GM21786 (cell line): ENCODE measurements at regions not wholly inside any gene's neighbourhood (a gene's known extent, or its start where the extent isn't known, plus 50 kb on each side); places are given as distances from the start of the nearest gene placed in this dataset.
"Not testable (repeated sequence)": the region's sequence is repeated elsewhere in the genome, so short reads cannot be mapped to it uniquely, and the experiment has no call there.

Source experiments
- ATAC-seq: cut with Tn5 transposase; IDR thresholded peaks from one replicate; pipeline ENCODE4 v1.9.1; 2021; ENCODE audit not compliant: unreplicated experiment

GRCh38 chr11:95652002-95652472 is 137.5 kb downstream of the FAM76B start:
- ATAC-seq: no peak

GRCh38 chr11:95650276-95650675 is 139.3 kb downstream of the FAM76B start:
- ATAC-seq: no peak

DNA sequence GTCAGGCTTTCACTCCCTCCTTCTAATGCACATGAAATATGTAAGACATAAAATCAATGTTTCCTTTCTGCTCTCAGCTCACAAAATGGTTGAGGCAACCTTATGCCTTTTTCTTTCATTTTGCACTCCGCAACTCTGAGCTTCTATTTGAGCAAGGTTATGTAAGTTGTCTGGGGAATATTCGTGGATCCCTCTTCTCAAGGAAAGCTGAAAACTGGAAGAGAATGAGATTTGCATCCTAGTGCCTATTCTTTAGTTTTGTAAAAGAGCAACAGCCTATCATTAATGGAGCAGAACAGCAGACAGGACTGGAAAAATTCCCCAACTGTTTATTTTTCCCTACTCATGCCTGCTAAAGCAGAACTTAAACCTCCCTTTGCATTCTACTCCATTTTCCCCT is 141.7 kb downstream of the FAM76B start:
- ATAC-seq: no peak

- ATAC-seq: no peak
These were observed 142.2 kb downstream of the FAM76B start for GRCh38 chr11:95647355-95647754.

DNA sequence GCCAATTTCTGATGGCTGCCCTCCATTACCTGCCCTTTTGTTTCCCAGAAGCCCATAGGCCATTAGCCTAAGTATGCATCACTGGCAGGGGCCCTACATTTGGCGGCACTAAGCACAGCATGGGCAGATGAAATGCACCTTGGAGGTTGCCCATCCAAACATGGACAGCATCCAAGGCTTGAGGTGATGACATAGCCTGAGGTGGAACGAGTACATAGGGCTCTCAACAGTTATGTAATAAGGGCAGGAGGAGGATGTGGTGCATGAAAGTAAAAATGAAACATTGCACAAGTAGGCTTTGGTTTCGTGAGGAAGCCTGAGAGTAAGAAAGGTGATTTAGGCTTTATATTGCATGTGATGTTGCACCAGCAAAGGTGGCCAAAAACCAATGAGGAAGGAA is 148.1 kb downstream of the FAM76B start:
- ATAC-seq: peak; percentile 100

- ATAC-seq: no peak
These were observed 151.1 kb downstream of the FAM76B start for GRCh38 chr11:95638501-95638900.

- no peak for ATAC-seq
These were observed 164.2 kb downstream of the FAM76B start for GRCh38 chr11:95625164-95625900.

GRCh38 chr11:95616256-95616804 is 173.3 kb downstream of the FAM76B start:
- no peak for ATAC-seq

GRCh38 chr11:95611827-95612226 is 177.8 kb downstream of the FAM76B start:
- ATAC-seq: no peak

- ATAC-seq: not testable (repeated sequence)
These were observed 179.4 kb downstream of the FAM76B start for GRCh38 chr11:95610185-95610584.

GRCh38 chr11:95608093-95608492 is 181.5 kb downstream of the FAM76B start:
- no peak for ATAC-seq

GRCh38 chr11:95606824-95607223 is 182.8 kb downstream of the FAM76B start:
- no peak for ATAC-seq

GRCh38 chr11:95605271-95605940 is 184.2 kb downstream of the FAM76B start:
- no peak for ATAC-seq

DNA sequence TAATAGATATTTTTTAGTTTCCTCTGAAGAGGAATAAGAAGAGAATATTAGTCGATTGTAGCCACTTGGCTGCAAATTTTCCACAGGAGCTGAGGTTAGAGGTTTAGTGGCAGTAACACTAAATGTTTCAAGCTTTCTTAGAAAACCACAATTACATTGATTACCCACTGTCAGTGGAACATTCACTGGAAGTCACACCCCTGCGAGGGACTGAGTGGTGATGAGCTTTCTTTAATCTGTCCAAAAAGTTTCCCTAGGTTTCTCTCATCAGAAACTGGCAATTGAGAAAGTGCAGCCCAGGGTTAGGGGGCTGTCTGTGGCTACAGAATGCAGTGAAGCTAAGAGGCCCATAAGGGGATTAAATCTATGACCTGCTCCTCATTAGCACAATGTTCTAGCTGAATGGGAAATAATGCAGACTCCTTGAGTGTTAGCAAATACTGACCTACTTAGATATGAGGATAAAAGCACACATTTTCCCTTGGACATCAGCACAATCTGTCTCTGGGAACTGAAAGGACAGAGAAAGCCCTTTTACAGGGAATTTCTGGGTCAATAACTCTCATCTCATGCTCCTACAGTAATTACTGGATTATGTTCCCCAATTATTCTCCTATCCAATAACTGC is 189.5 kb downstream of the FAM76B start:
- ATAC-seq: no peak

GRCh38 chr11:95595973-95596489 is 193.6 kb downstream of the FAM76B start:
- ATAC-seq: no peak

GRCh38 chr11:95595541-95595940 is 194.0 kb downstream of the FAM76B start:
- no peak for ATAC-seq

GRCh38 chr11:95593111-95593510 is 196.5 kb downstream of the FAM76B start:
- ATAC-seq: no peak

DNA sequence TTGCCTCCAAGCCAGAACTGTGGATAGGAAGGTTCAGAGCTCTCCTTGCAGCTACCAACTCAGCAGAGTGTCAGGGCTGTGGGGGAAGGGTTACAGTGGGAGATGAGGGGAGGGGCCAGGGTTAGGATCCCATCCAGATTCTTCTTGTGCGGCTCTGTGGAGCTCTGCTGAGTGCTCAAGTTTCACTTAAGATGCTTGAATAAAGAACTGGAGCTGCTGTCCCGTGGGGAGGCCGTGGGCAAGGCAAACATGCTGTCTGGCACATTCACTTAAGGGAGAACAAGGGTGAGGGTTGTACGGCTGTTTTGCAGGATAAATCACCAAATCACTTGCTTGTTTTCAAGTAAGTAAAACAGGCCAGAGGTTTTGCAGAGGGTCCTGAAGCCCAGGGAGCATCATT is 197.1 kb downstream of the FAM76B start:
- ATAC-seq: no peak

- ATAC-seq: no peak
These were observed 199.5 kb downstream of the FAM76B start for GRCh38 chr11:95589893-95590612.

- ATAC-seq: no peak
These were observed 200.8 kb downstream of the FAM76B start for GRCh38 chr11:95588821-95589220.

DNA sequence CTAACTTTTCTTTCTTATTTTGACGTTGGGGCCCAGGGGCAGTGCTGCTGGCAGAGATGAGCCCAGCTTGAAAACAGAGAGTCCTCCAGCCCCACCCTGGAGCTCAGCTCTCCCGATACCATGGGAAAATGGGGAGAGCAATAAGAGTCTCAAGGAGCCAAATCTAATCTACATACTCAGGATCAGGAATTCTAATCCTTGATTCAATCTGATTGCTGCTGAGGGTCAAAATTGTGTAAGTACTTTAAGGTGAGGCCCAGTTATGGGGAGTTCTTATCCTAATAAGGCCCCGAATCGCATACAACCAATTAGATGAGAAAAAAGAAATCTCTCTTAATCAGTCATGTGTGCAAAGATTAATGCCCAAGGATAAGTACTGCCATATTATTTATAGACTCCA is 202.9 kb downstream of the FAM76B start:
- no peak for ATAC-seq
